HG02642 (cell line): ENCODE measurements at regions not wholly inside any gene's neighbourhood (a gene's known extent, or its start where the extent isn't known, plus 50 kb on each side); places are given as distances from the start of the nearest gene placed in this dataset.
"Not testable (repeated sequence)": the region's sequence is repeated elsewhere in the genome, so short reads cannot be mapped to it uniquely, and the experiment has no call there.

ENCODE experiments used
- ATAC-seq: cut with Tn5 transposase; IDR thresholded peaks from one replicate; pipeline ENCODE4 v1.9.1; 2021; ENCODE audit warnings: mild to moderate bottlenecking; ENCODE audit not compliant: unreplicated experiment, poor library complexity

GRCh38 chr3:18086760-18087159, 338.4 kb downstream of the SATB1 start:
- ATAC-seq = no peak

GRCh38 chr3:18086078-18086477, 339.1 kb downstream of the SATB1 start:
- no peak for ATAC-seq

GRCh38 chr3:18085429-18085828, 339.7 kb downstream of the SATB1 start:
- ATAC-seq = no peak

GRCh38 chr3:18083273-18083590, 340.8 kb upstream of the TBC1D5 start:
- not testable (repeated sequence) for ATAC-seq

- ATAC-seq = no peak
Measured at GRCh38 chr3:18082551-18083272, 340.3 kb upstream of the TBC1D5 start.

GRCh38 chr3:18080198-18080689, 337.8 kb upstream of the TBC1D5 start:
- no peak for ATAC-seq

- ATAC-seq = no peak
Measured at GRCh38 chr3:18079739-18080138, 337.3 kb upstream of the TBC1D5 start.

- no peak for ATAC-seq
Measured at GRCh38 chr3:18079062-18079461, 336.6 kb upstream of the TBC1D5 start.

GRCh38 chr3:18077128-18077840, 334.9 kb upstream of the TBC1D5 start:
- no peak for ATAC-seq

GRCh38 chr3:18076301-18076700, 333.9 kb upstream of the TBC1D5 start:
- ATAC-seq = no peak

- ATAC-seq = no peak
Measured at GRCh38 chr3:18075799-18076198, 333.4 kb upstream of the TBC1D5 start.

- no peak for ATAC-seq
Measured at GRCh38 chr3:18071833-18072232, 329.4 kb upstream of the TBC1D5 start.

GRCh38 chr3:18070944-18071343, 328.5 kb upstream of the TBC1D5 start:
- no peak for ATAC-seq

- no peak for ATAC-seq
Measured at GRCh38 chr3:18070231-18070630, 327.8 kb upstream of the TBC1D5 start.

- no peak for ATAC-seq
Measured at GRCh38 chr3:18069568-18069967, 327.1 kb upstream of the TBC1D5 start.

- ATAC-seq = no peak
Measured at GRCh38 chr3:18066899-18067582, 324.6 kb upstream of the TBC1D5 start.

GRCh38 chr3:18064586-18064985, 322.2 kb upstream of the TBC1D5 start:
- no peak for ATAC-seq

GRCh38 chr3:18062657-18063025, 320.2 kb upstream of the TBC1D5 start:
- no peak for ATAC-seq

GRCh38 chr3:18061737-18062656, 319.6 kb upstream of the TBC1D5 start:
- ATAC-seq = no peak

- no peak for ATAC-seq
Measured at GRCh38 chr3:18058666-18059065, 316.2 kb upstream of the TBC1D5 start.
